ENCODE measurements at regions not wholly inside any gene's neighbourhood (a gene's known extent, or its start where the extent isn't known, plus 50 kb on each side); places are given as distances from the start of the nearest gene placed in this dataset.

GRCh38 chr3:135907422-135908165, 57.9 kb upstream of the PPP2R3A start:
- intact Hi-C loops (cut with DNase I; ENCODE audit: low total_unique reads) = no loop called here
- TF ChIP-seq EP300 (IDR thresholded peaks at IDR 0.05; ENCODE audit: low read depth) (no peak), POLR2A (IDR thresholded peaks at IDR 0.05) (no peak), CTCF (IDR thresholded peaks at IDR 0.05) (no peak), POLR2AphosphoS5 (IDR thresholded peaks at IDR 0.05) (no peak)

GRCh38 chr3:135908225-135908624, 57.3 kb upstream of the PPP2R3A start:
- Histone ChIP-seq H3K4me3 (no peak overlapping the region), H3K9me3 (no peaks in the 10 kb centered on the region), H3K27ac (no peak overlapping the region), H3K27me3 (no peaks in the 10 kb centered on the region), H3K36me3 (no peaks in the 10 kb centered on the region), H3K4me1 (no peaks in the 10 kb centered on the region)
- TF ChIP-seq EP300 (IDR thresholded peaks at IDR 0.05; ENCODE audit: low read depth) (no peak), POLR2AphosphoS5 (IDR thresholded peaks at IDR 0.05) (no peak), CTCF (IDR thresholded peaks at IDR 0.05) (no peak), POLR2A (IDR thresholded peaks at IDR 0.05) (no peak)
- in situ Hi-C loops (cut with MboI; ENCODE audit: low pct_ligation_motif_present in 1 of 4, low pct_unique_long_range_greater_than_20kb in 1 of 4, low sequenced_read_pairs in 3 of 4) (loop anchor here in 1 of 4 donors (25.0 kb wide), 1 partner anchor 129 kb away; no protein-coding TSS in a partner anchor), intact Hi-C loops (cut with DNase I; ENCODE audit: low total_unique reads) (no loop called here)
- no peak for DNase-seq
- 85 to 90% methylated on average over 2 to 7 of the region's 7 CpGs for WGBS, 2 donors (ENCODE audit: low coverage in 1 of 2)

More at GRCh38 chr3:135907422-135908165, 57.9 kb upstream of the PPP2R3A start:
- H3K27me3 ChIP-seq = no peaks in the 10 kb centered on the region
- no peak overlapping the region for H3K27ac ChIP-seq
- H3K4me1 ChIP-seq = no peaks in the 10 kb centered on the region
- H3K36me3 ChIP-seq = no peaks in the 10 kb centered on the region
- DNase-seq = no peak
- WGBS, 2 donors (ENCODE audit: low coverage in 1 of 2) = 51 to 75% methylated on average over 3 of the region's 3 CpGs
- H3K4me3 ChIP-seq = no peak overlapping the region
- in situ Hi-C loops (cut with MboI; ENCODE audit: low pct_ligation_motif_present in 1 of 4, low pct_unique_long_range_greater_than_20kb in 1 of 4, low sequenced_read_pairs in 3 of 4) = loop anchor here in 1 of 4 donors (25.0 kb wide), 1 partner anchor 130 kb away; no protein-coding TSS in a partner anchor
- H3K9me3 ChIP-seq = no peaks in the 10 kb centered on the region

- in situ Hi-C loops (cut with MboI; ENCODE audit: low pct_ligation_motif_present in 1 of 4, low pct_unique_long_range_greater_than_20kb in 1 of 4, low sequenced_read_pairs in 3 of 4) = loop anchor here in 1 of 4 donors (25.0 kb wide), 1 partner anchor 129 kb away; no protein-coding TSS in a partner anchor
- WGBS, 2 donors (ENCODE audit: low coverage in 1 of 2) = 94% methylated on average over 1 of the region's 1 CpG; no CpG with 5 or more reads in 1 of the 2 donors
- H3K27ac ChIP-seq = no peak overlapping the region
- H3K9me3 ChIP-seq = no peaks in the 10 kb centered on the region
- no peak overlapping the region for H3K4me3 ChIP-seq
- H3K27me3 ChIP-seq = no peaks in the 10 kb centered on the region
- no peak for DNase-seq
- intact Hi-C loops (cut with DNase I; ENCODE audit: low total_unique reads) = no loop called here
- no peaks in the 10 kb centered on the region for H3K36me3 ChIP-seq
- TF ChIP-seq EP300 (IDR thresholded peaks at IDR 0.05; ENCODE audit: low read depth) (no peak), CTCF (IDR thresholded peaks at IDR 0.05) (no peak), POLR2AphosphoS5 (IDR thresholded peaks at IDR 0.05) (no peak), POLR2A (IDR thresholded peaks at IDR 0.05) (no peak)
- H3K4me1 ChIP-seq = no peaks in the 10 kb centered on the region
Measured at GRCh38 chr3:135908737-135909136, 56.8 kb upstream of the PPP2R3A start.

- WGBS, 2 donors (ENCODE audit: low coverage in 1 of 2) = 32 to 38% methylated on average over 2 of the region's 2 CpGs
- intact Hi-C loops (cut with DNase I; ENCODE audit: low total_unique reads) (no loop called here), in situ Hi-C loops (cut with MboI; ENCODE audit: low pct_ligation_motif_present in 1 of 4, low pct_unique_long_range_greater_than_20kb in 1 of 4, low sequenced_read_pairs in 3 of 4) (loop anchor here in 1 of 4 donors (25.0 kb wide), 1 partner anchor 126 kb away; no protein-coding TSS in a partner anchor)
Measured at GRCh38 chr3:135911110-135911509, 54.4 kb upstream of the PPP2R3A start.

More at GRCh38 chr3:135911110-135911509, 54.4 kb upstream of the PPP2R3A start:
- Histone ChIP-seq H3K27me3 (no peaks in the 10 kb centered on the region), H3K9me3 (no peaks in the 10 kb centered on the region), H3K4me3 (no peak overlapping the region), H3K27ac (no peak overlapping the region), H3K4me1 (no peaks in the 10 kb centered on the region), H3K36me3 (no peaks in the 10 kb centered on the region)
- no peak for TF ChIP-seq CTCF (IDR thresholded peaks at IDR 0.05)
- no peak for TF ChIP-seq POLR2AphosphoS5 (IDR thresholded peaks at IDR 0.05)
- no peak for TF ChIP-seq POLR2A (IDR thresholded peaks at IDR 0.05)
- TF ChIP-seq EP300 (IDR thresholded peaks at IDR 0.05; ENCODE audit: low read depth) = no peak
- DNase-seq = no peak
